Colonic mucosa (tissue), 4 donors: ENCODE measurements at regions not wholly inside any gene's neighbourhood (a gene's known extent, or its start where the extent isn't known, plus 50 kb on each side); places are given as distances from the start of the nearest gene placed in this dataset.

Experiments
- DNase-seq: peaks from one replicate; pipeline ENCODE4 v3.0.0-alpha.2; 2020
- H3K27ac ChIP-seq: fragments of 200-600 bp; one replicate; pipeline ENCODE4 v1.8.0; 2021
- H3K27me3 ChIP-seq: fragments of 200-600 bp; one replicate; pipeline ENCODE4 v1.8.0; 2021
- H3K36me3 ChIP-seq: fragments of 200-600 bp; one replicate; pipeline ENCODE4 v1.8.0; 2021
- H3K4me1 ChIP-seq: fragments of 200-600 bp; one replicate; pipeline ENCODE4 v1.8.0; 2021; ENCODE audit warnings: mild to moderate bottlenecking
- H3K4me3 ChIP-seq: fragments of 200-600 bp; one replicate; pipeline ENCODE4 v1.8.0; 2021
- H3K9ac ChIP-seq, 2 donors: one replicate each; pipeline ENCODE4 v1.7.0; 2013; ENCODE audit warnings: control low read depth in 2 of 2, low read depth in 2 of 2, low read length in 2 of 2
- H3K9me3 ChIP-seq: fragments of 200-600 bp; one replicate; pipeline ENCODE4 v1.8.0; 2021
- CTCF ChIP-seq: fragments of 200-600 bp; IDR thresholded peaks from one replicate; pipeline ENCODE4 v1.8.0; 2022; ENCODE audit warnings: antibody characterized with exemption, mild to moderate bottlenecking
- intact Hi-C: fragments of 100-400 bp; cut with DNase I; formaldehyde crosslinking; loops from one replicate; pipeline ENCODE4 v1.14.1; 2022
- donor health status: healthy.
- donor health status: DM: no; HTN: no; CAD: no.
- donor health status: DM: no; HTN: no; CAD: no.

GRCh38 chr4:10335050-10335449 lies 122.2 kb downstream of the ZNF518B start:
- Histone ChIP-seq H3K9ac (no peak overlapping the region), H3K4me3 (no peak overlapping the region), H3K27ac (no peak overlapping the region), H3K4me1 (no peaks in the 10 kb centered on the region), H3K36me3 (no peaks in the 10 kb centered on the region), H3K27me3 (no peaks in the 10 kb centered on the region), H3K9me3 (no peaks in the 10 kb centered on the region)
- intact Hi-C loops, result no loop called here
- TF ChIP-seq CTCF, result no peak
- DNase-seq, result no peak

GRCh38 chr4:10334506-10335028 lies 122.7 kb downstream of the ZNF518B start:
- intact Hi-C loops, result no loop called here
- no peak for DNase-seq

GRCh38 chr4:10333942-10334341 lies 123.3 kb downstream of the ZNF518B start:
- Histone ChIP-seq H3K27me3 (no peaks in the 10 kb centered on the region), H3K4me1 (no peaks in the 10 kb centered on the region), H3K9me3 (no peaks in the 10 kb centered on the region), H3K36me3 (no peaks in the 10 kb centered on the region), H3K4me3 (no peak overlapping the region), H3K27ac (no peak overlapping the region), H3K9ac (no peak overlapping the region)
- intact Hi-C loops, result no loop called here
- no peak for TF ChIP-seq CTCF
- DNase-seq, result no peak

More at GRCh38 chr4:10334506-10335028, 122.7 kb downstream of the ZNF518B start:
- no peak overlapping the region for H3K9ac ChIP-seq
- no peaks in the 10 kb centered on the region for H3K36me3 ChIP-seq
- no peak overlapping the region for H3K27ac ChIP-seq
- H3K9me3 ChIP-seq, result no peaks in the 10 kb centered on the region
- no peak overlapping the region for H3K4me3 ChIP-seq
- no peaks in the 10 kb centered on the region for H3K4me1 ChIP-seq
- no peaks in the 10 kb centered on the region for H3K27me3 ChIP-seq
- no peak for TF ChIP-seq CTCF

GRCh38 chr4:10326075-10326474 lies 131.2 kb downstream of the ZNF518B start:
- H3K9ac ChIP-seq, result no peak overlapping the region
- no peak overlapping the region for H3K4me3 ChIP-seq
- DNase-seq, result no peak
- no peak for TF ChIP-seq CTCF
- H3K4me1 ChIP-seq, result no peaks in the 10 kb centered on the region
- no peaks in the 10 kb centered on the region for H3K27me3 ChIP-seq
- no peaks in the 10 kb centered on the region for H3K9me3 ChIP-seq
- H3K36me3 ChIP-seq, result no peaks in the 10 kb centered on the region
- no peak overlapping the region for H3K27ac ChIP-seq
- intact Hi-C loops, result no loop called here

- DNase-seq, result no peak
- Histone ChIP-seq H3K9me3 (no peaks in the 10 kb centered on the region), H3K27me3 (no peaks in the 10 kb centered on the region), H3K36me3 (no peaks in the 10 kb centered on the region), H3K27ac (no peak overlapping the region), H3K4me1 (no peaks in the 10 kb centered on the region), H3K4me3 (no peak overlapping the region), H3K9ac (no peak overlapping the region)
- TF ChIP-seq CTCF, result no peak
- intact Hi-C loops, result no loop called here
Measured at GRCh38 chr4:10321931-10322330, 135.3 kb downstream of the ZNF518B start.

- Histone ChIP-seq H3K4me3 (no peak overlapping the region), H3K27ac (no peak overlapping the region), H3K4me1 (no peaks in the 10 kb centered on the region), H3K9me3 (no peaks in the 10 kb centered on the region), H3K27me3 (no peaks in the 10 kb centered on the region), H3K9ac (no peak overlapping the region), H3K36me3 (no peaks in the 10 kb centered on the region)
- TF ChIP-seq CTCF, result no peak
- DNase-seq, result no peak
- intact Hi-C loops, result no loop called here
Measured at GRCh38 chr4:10320130-10320529, 137.1 kb downstream of the ZNF518B start.
